ENCODE measurements at regions not wholly inside any gene's neighbourhood (a gene's known extent, or its start where the extent isn't known, plus 50 kb on each side); places are given as distances from the start of the nearest gene placed in this dataset.

GRCh38 chr6:71405416-71405815, 116.8 kb downstream of the OGFRL1 start:
- Histone ChIP-seq H3K4me1 (ENCODE audit: control extremely low read depth in 1 of 4, control insufficient read depth in 4 of 4, insufficient read depth in 4 of 4, low read length in 3 of 4) (no peaks in the 10 kb centered on the region), H3K27ac (ENCODE audit: insufficient read depth in 1 of 2, low read depth in 1 of 2, low read length in 2 of 2, poor library complexity in 1 of 2, severe bottlenecking in 2 of 2) (no peak overlapping the region), H3K9me3 (ENCODE audit: control extremely low read depth in 1 of 5, control insufficient read depth in 4 of 5, insufficient read depth in 2 of 5, low read depth in 1 of 5, low read length in 4 of 5) (no peaks in the 10 kb centered on the region), H3K36me3 (ENCODE audit: control insufficient read depth in 4 of 4, insufficient read depth in 4 of 4, low read length in 3 of 4) (no peaks in the 10 kb centered on the region), H3K4me3 (ENCODE audit: control insufficient read depth in 1 of 7, extremely low read depth in 1 of 7, insufficient read depth in 4 of 7, low read depth in 2 of 7, low read length in 6 of 7) (no peak overlapping the region), H3K27me3 (replicated peaks in 2 of 5; ENCODE audit: control insufficient read depth in 4 of 5, insufficient read depth in 5 of 5, low read length in 4 of 5) (peaks cover 0 to 2% (median 0%) of the 10 kb centered on the region in 5 experiments)
- WGBS (ENCODE audit: insufficient coverage) = 100% methylated on average over 1 of the region's 1 CpG
- no peak for DNase-seq
- POLR2A ChIA-PET = no interaction called here
- CTCF ChIA-PET = interaction anchor here (1.1 kb wide), 1 partner anchor 9 kb away, joined by 3 read pairs; no protein-coding TSS in a partner anchor

GRCh38 chr6:71406865-71407860, 118.6 kb downstream of the OGFRL1 start:
- H3K4me3 ChIP-seq (ENCODE audit: control insufficient read depth in 1 of 7, extremely low read depth in 1 of 7, insufficient read depth in 4 of 7, low read depth in 2 of 7, low read length in 6 of 7) = no peak overlapping the region
- no peak overlapping the region for H3K27ac ChIP-seq (ENCODE audit: insufficient read depth in 1 of 2, low read depth in 1 of 2, low read length in 2 of 2, poor library complexity in 1 of 2, severe bottlenecking in 2 of 2)
- ChIA-PET CTCF (interaction anchor here (1.4 kb wide), 1 partner anchor 13 kb away, joined by 3 read pairs; no protein-coding TSS in a partner anchor), POLR2A (no interaction called here)
- H3K36me3 ChIP-seq (ENCODE audit: control insufficient read depth in 4 of 4, insufficient read depth in 4 of 4, low read length in 3 of 4) = no peaks in the 10 kb centered on the region
- no peaks in the 10 kb centered on the region for H3K4me1 ChIP-seq (ENCODE audit: control extremely low read depth in 1 of 4, control insufficient read depth in 4 of 4, insufficient read depth in 4 of 4, low read length in 3 of 4)
- DNase-seq = no peak
- 100% methylated on average over 1 of the region's 5 CpGs for WGBS (ENCODE audit: insufficient coverage)
- no peaks in the 10 kb centered on the region for H3K9me3 ChIP-seq (ENCODE audit: control extremely low read depth in 1 of 5, control insufficient read depth in 4 of 5, insufficient read depth in 2 of 5, low read depth in 1 of 5, low read length in 4 of 5)
- H3K27me3 ChIP-seq (replicated peaks in 2 of 5; ENCODE audit: control insufficient read depth in 4 of 5, insufficient read depth in 5 of 5, low read length in 4 of 5) = peaks cover 0 to 2% (median 0%) of the 10 kb centered on the region in 5 experiments

- Histone ChIP-seq H3K27ac (ENCODE audit: insufficient read depth in 1 of 2, low read depth in 1 of 2, low read length in 2 of 2, poor library complexity in 1 of 2, severe bottlenecking in 2 of 2) (no peak overlapping the region), H3K4me3 (ENCODE audit: control insufficient read depth in 1 of 7, extremely low read depth in 1 of 7, insufficient read depth in 4 of 7, low read depth in 2 of 7, low read length in 6 of 7) (no peak overlapping the region), H3K9me3 (ENCODE audit: control extremely low read depth in 1 of 5, control insufficient read depth in 4 of 5, insufficient read depth in 2 of 5, low read depth in 1 of 5, low read length in 4 of 5) (no peaks in the 10 kb centered on the region), H3K27me3 (replicated peaks in 2 of 5; ENCODE audit: control insufficient read depth in 4 of 5, insufficient read depth in 5 of 5, low read length in 4 of 5) (peaks cover 0 to 4% (median 0%) of the 10 kb centered on the region in 5 experiments), H3K36me3 (ENCODE audit: control insufficient read depth in 4 of 4, insufficient read depth in 4 of 4, low read length in 3 of 4) (no peaks in the 10 kb centered on the region), H3K4me1 (ENCODE audit: control extremely low read depth in 1 of 4, control insufficient read depth in 4 of 4, insufficient read depth in 4 of 4, low read length in 3 of 4) (no peaks in the 10 kb centered on the region)
- ChIA-PET CTCF (interaction anchor here (1.2 kb wide), 1 partner anchor 15 kb away, joined by 3 read pairs; no protein-coding TSS in a partner anchor), POLR2A (no interaction called here)
- DNase-seq = no peak
- WGBS (ENCODE audit: insufficient coverage) = no CpG with 5 or more reads among the region's 1 CpG
These were observed 120.4 kb downstream of the OGFRL1 start for GRCh38 chr6:71408787-71409723.

GRCh38 chr6:71410164-71410566, 121.6 kb downstream of the OGFRL1 start:
- WGBS (ENCODE audit: insufficient coverage) = 100% methylated on average over 1 of the region's 4 CpGs
- no peak for DNase-seq
- Histone ChIP-seq H3K27me3 (replicated peaks in 2 of 5; ENCODE audit: control insufficient read depth in 4 of 5, insufficient read depth in 5 of 5, low read length in 4 of 5) (peaks cover 0 to 4% (median 0%) of the 10 kb centered on the region in 5 experiments), H3K4me1 (ENCODE audit: control extremely low read depth in 1 of 4, control insufficient read depth in 4 of 4, insufficient read depth in 4 of 4, low read length in 3 of 4) (no peaks in the 10 kb centered on the region), H3K9me3 (ENCODE audit: control extremely low read depth in 1 of 5, control insufficient read depth in 4 of 5, insufficient read depth in 2 of 5, low read depth in 1 of 5, low read length in 4 of 5) (no peaks in the 10 kb centered on the region), H3K36me3 (ENCODE audit: control insufficient read depth in 4 of 4, insufficient read depth in 4 of 4, low read length in 3 of 4) (no peaks in the 10 kb centered on the region), H3K4me3 (ENCODE audit: control insufficient read depth in 1 of 7, extremely low read depth in 1 of 7, insufficient read depth in 4 of 7, low read depth in 2 of 7, low read length in 6 of 7) (no peak overlapping the region), H3K27ac (ENCODE audit: insufficient read depth in 1 of 2, low read depth in 1 of 2, low read length in 2 of 2, poor library complexity in 1 of 2, severe bottlenecking in 2 of 2) (no peak overlapping the region)
- ChIA-PET CTCF (no interaction called here), POLR2A (no interaction called here)

- Histone ChIP-seq H3K4me3 (ENCODE audit: control insufficient read depth in 1 of 7, extremely low read depth in 1 of 7, insufficient read depth in 4 of 7, low read depth in 2 of 7, low read length in 6 of 7) (no peak overlapping the region), H3K27ac (ENCODE audit: insufficient read depth in 1 of 2, low read depth in 1 of 2, low read length in 2 of 2, poor library complexity in 1 of 2, severe bottlenecking in 2 of 2) (no peak overlapping the region), H3K4me1 (ENCODE audit: control extremely low read depth in 1 of 4, control insufficient read depth in 4 of 4, insufficient read depth in 4 of 4, low read length in 3 of 4) (no peaks in the 10 kb centered on the region), H3K27me3 (replicated peaks in 2 of 5; ENCODE audit: control insufficient read depth in 4 of 5, insufficient read depth in 5 of 5, low read length in 4 of 5) (peaks cover 0 to 4% (median 0%) of the 10 kb centered on the region in 5 experiments), H3K9me3 (ENCODE audit: control extremely low read depth in 1 of 5, control insufficient read depth in 4 of 5, insufficient read depth in 2 of 5, low read depth in 1 of 5, low read length in 4 of 5) (no peaks in the 10 kb centered on the region), H3K36me3 (ENCODE audit: control insufficient read depth in 4 of 4, insufficient read depth in 4 of 4, low read length in 3 of 4) (no peaks in the 10 kb centered on the region)
- no CpG with 5 or more reads among the region's 1 CpG for WGBS (ENCODE audit: insufficient coverage)
- CTCF ChIA-PET = no interaction called here
- no peak for DNase-seq
- POLR2A ChIA-PET = no interaction called here
These were observed 122.1 kb downstream of the OGFRL1 start for GRCh38 chr6:71410681-71411080.

GRCh38 chr6:71411882-71412281, 123.3 kb downstream of the OGFRL1 start:
- no peak for DNase-seq
- H3K27ac ChIP-seq (ENCODE audit: insufficient read depth in 1 of 2, low read depth in 1 of 2, low read length in 2 of 2, poor library complexity in 1 of 2, severe bottlenecking in 2 of 2) = no peak overlapping the region
- H3K9me3 ChIP-seq (ENCODE audit: control extremely low read depth in 1 of 5, control insufficient read depth in 4 of 5, insufficient read depth in 2 of 5, low read depth in 1 of 5, low read length in 4 of 5) = no peaks in the 10 kb centered on the region
- CTCF ChIA-PET = no interaction called here
- POLR2A ChIA-PET = no interaction called here
- peaks cover 0 to 7% (median 2%) of the 10 kb centered on the region in 5 experiments for H3K27me3 ChIP-seq (replicated peaks in 2 of 5; ENCODE audit: control insufficient read depth in 4 of 5, insufficient read depth in 5 of 5, low read length in 4 of 5)
- no CpG with 5 or more reads among the region's 1 CpG for WGBS (ENCODE audit: insufficient coverage)
- no peak overlapping the region for H3K4me3 ChIP-seq (ENCODE audit: control insufficient read depth in 1 of 7, extremely low read depth in 1 of 7, insufficient read depth in 4 of 7, low read depth in 2 of 7, low read length in 6 of 7)
- no peaks in the 10 kb centered on the region for H3K36me3 ChIP-seq (ENCODE audit: control insufficient read depth in 4 of 4, insufficient read depth in 4 of 4, low read length in 3 of 4)
- no peaks in the 10 kb centered on the region for H3K4me1 ChIP-seq (ENCODE audit: control extremely low read depth in 1 of 4, control insufficient read depth in 4 of 4, insufficient read depth in 4 of 4, low read length in 3 of 4)
